Nephron (organoid): ENCODE measurements at regions not wholly inside any gene's neighbourhood (a gene's known extent, or its start where the extent isn't known, plus 50 kb on each side); places are given as distances from the start of the nearest gene placed in this dataset.
A peak's percentile ranks its signal among the peaks of the same experiment; 100 is the strongest.

Experiments used
- H3K27ac Mint-ChIP-seq, 3 experiments: 2 replicates each; pipeline ENCODE4 v1.8.0; 2020; ENCODE audit warnings: mixed read lengths in 3 of 3, mild to moderate bottlenecking in 2 of 3, moderate library complexity in 1 of 3
- H3K27me3 Mint-ChIP-seq: 2 replicates; pipeline ENCODE4 v1.8.0; 2021; ENCODE audit warnings: low read depth, mild to moderate bottlenecking, moderate library complexity, mixed read lengths
- H3K36me3 Mint-ChIP-seq: 2 replicates; pipeline ENCODE4 v1.8.0; 2020; ENCODE audit warnings: low read depth, mixed read lengths
- H3K4me1 Mint-ChIP-seq: 2 replicates; pipeline ENCODE4 v1.8.0; 2020; ENCODE audit warnings: mixed read lengths
- H3K4me3 Mint-ChIP-seq, 3 experiments: 2 replicates each; pipeline ENCODE4 v1.8.0; 2020; ENCODE audit warnings: mild to moderate bottlenecking in 3 of 3, mixed read lengths in 3 of 3, moderate library complexity in 2 of 3
- H3K9me3 Mint-ChIP-seq: 2 replicates; pipeline ENCODE4 v1.8.0; 2020; ENCODE audit warnings: mixed read lengths
- TF ChIP-seq, protein P1 (sequence below), 3 experiments: fragments of 200-600 bp; sonication (generic); IDR thresholded peaks; one replicate each; pipeline ENCODE4 v1.5.0; 2021; ENCODE audit warnings: antibody characterized with exemption in 3 of 3; ENCODE audit not compliant: unreplicated experiment in 3 of 3

DNA sequence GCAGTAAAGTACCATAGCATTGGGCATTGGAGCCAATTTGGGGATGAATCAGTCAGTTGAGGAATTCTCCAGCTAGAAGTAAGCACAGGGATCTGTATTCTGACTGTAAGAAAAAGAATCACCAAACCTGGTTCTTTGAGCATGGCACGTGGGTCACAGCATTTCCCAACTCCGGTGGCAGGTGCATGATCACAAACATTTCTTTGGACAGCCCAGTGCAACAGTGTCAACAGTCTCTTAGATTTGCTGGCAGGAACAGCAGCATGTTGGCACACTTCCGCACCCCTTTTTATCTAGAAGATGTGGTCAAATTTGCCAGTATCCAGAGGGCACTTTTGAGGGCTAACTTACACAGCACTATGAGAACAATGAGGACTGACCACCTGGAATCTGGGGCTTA is 437.5 kb upstream of the GHITM start:
- Mint-ChIP-seq H3K27ac (no peak overlapping the region), H3K4me3 (no peak overlapping the region), H3K4me1 (no peaks in the 10 kb centered on the region), H3K36me3 (no peaks in the 10 kb centered on the region), H3K27me3 (no peaks in the 10 kb centered on the region), H3K9me3 (peaks cover 2% of the 10 kb centered on the region)
- TF ChIP-seq, protein P1, sequence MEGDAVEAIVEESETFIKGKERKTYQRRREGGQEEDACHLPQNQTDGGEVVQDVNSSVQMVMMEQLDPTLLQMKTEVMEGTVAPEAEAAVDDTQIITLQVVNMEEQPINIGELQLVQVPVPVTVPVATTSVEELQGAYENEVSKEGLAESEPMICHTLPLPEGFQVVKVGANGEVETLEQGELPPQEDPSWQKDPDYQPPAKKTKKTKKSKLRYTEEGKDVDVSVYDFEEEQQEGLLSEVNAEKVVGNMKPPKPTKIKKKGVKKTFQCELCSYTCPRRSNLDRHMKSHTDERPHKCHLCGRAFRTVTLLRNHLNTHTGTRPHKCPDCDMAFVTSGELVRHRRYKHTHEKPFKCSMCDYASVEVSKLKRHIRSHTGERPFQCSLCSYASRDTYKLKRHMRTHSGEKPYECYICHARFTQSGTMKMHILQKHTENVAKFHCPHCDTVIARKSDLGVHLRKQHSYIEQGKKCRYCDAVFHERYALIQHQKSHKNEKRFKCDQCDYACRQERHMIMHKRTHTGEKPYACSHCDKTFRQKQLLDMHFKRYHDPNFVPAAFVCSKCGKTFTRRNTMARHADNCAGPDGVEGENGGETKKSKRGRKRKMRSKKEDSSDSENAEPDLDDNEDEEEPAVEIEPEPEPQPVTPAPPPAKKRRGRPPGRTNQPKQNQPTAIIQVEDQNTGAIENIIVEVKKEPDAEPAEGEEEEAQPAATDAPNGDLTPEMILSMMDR (IDR thresholded peaks at IDR 0.05; ENCODE audit: unreplicated experiment in 3 of 3): no peak

DNA sequence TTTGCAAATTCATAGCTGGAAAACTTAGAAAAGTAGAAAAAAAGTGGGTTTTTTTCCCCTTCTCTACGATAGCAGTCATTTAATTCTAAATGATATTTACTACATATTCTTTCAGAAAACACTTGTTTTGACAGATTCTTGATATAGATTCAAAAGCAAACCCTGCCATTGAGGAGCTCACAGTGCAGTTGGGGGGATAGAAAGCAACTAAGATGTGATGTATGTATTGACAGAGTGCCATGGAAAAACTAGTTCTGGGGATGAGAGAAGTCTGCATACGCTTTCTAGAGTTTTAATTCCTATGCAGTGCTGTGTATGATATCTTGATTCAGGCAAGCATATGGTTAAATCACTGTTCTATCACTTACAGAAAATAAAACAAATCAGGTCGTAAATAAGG is 436.6 kb upstream of the GHITM start:
- H3K4me1 Mint-ChIP-seq: no peaks in the 10 kb centered on the region
- H3K27me3 Mint-ChIP-seq: no peaks in the 10 kb centered on the region
- no peak overlapping the region for H3K27ac Mint-ChIP-seq
- no peaks in the 10 kb centered on the region for H3K36me3 Mint-ChIP-seq
- H3K4me3 Mint-ChIP-seq: no peak overlapping the region
- peaks cover 2% of the 10 kb centered on the region for H3K9me3 Mint-ChIP-seq
- TF ChIP-seq, protein P1 (IDR thresholded peaks at IDR 0.05; ENCODE audit: unreplicated experiment in 3 of 3): no peak

DNA sequence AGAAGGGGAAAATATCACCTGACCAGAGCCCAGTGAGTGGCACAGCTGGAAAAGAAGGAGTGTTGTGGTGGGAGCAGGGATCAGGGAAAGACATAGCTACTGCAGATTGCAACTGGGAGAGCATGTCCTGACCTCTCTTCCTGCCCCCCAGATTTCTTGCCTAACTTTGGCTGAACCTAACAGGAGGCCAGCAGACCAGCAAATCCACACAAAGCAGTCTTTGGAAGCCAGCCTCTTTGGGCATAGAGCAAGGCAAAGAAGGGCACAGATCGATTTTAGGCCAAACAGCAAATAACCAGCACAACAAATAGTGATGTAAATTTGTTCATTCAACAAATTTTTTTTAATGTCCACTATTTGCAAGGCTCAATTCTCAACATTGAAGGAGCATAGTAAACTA is 433.2 kb upstream of the GHITM start:
- H3K9me3 Mint-ChIP-seq: peaks cover 2% of the 10 kb centered on the region
- no peaks in the 10 kb centered on the region for H3K36me3 Mint-ChIP-seq
- H3K4me3 Mint-ChIP-seq: no peak overlapping the region
- H3K4me1 Mint-ChIP-seq: no peaks in the 10 kb centered on the region
- TF ChIP-seq, protein P1 (IDR thresholded peaks at IDR 0.05; ENCODE audit: unreplicated experiment in 3 of 3): no peak
- H3K27ac Mint-ChIP-seq: no peak overlapping the region
- H3K27me3 Mint-ChIP-seq: no peaks in the 10 kb centered on the region

DNA sequence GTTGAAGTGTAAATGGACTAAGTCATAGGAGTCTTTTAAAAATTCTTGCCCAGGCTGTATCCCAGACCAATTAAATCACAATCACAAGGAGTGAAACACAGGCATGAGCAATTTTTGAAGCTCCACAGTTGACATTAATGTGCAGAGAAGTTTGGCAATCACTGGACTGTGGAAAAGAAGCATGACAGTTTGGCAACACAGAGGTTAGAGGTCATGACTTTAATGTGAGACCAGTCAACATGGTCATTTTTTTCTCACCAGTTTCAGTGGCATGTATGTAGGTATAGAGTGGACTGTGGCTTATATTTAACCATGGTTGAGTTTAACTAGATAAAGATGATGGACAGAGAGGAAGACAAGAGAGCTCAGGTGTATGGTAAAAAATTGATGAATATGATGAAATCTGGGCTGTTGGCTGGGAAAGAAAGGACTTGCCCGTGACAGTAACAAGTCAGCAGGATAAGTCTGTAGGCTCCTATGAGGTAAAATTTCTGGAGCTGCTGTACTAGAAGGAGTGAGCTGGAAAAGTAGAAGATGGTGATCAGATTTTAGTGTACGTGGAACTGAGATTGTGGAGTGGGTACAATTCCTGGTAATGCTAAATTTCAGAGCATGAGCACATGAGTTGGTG is 432.2 kb upstream of the GHITM start:
- Mint-ChIP-seq H3K36me3 (no peaks in the 10 kb centered on the region), H3K27ac (peak overlapping the region in 1 of 3 experiments; percentile 35), H3K9me3 (peaks cover 2% of the 10 kb centered on the region), H3K4me1 (no peaks in the 10 kb centered on the region), H3K4me3 (no peak overlapping the region), H3K27me3 (no peaks in the 10 kb centered on the region)
- TF ChIP-seq, protein P1 (IDR thresholded peaks at IDR 0.05; ENCODE audit: unreplicated experiment in 3 of 3): no peak

DNA sequence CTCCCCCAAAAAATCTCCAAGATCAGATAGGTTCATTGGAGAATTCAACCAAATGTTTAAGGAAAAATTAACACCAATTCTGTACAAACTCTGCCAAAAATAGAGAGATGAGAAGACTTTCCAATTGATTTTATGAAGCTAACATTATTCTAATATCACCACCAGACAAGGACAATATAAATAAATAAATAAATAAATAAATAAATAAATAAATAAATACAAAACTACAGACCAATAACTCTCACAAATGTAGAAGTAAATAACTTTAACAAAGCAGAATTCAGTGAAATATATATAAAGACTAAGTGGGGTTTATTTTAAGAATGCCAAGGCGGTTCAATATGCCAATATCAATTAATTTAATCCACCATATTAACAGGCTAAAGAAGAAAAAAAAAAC is 425.9 kb upstream of the GHITM start:
- H3K36me3 Mint-ChIP-seq: no peaks in the 10 kb centered on the region
- no peak overlapping the region for H3K27ac Mint-ChIP-seq
- H3K4me3 Mint-ChIP-seq: no peak overlapping the region
- H3K4me1 Mint-ChIP-seq: no peaks in the 10 kb centered on the region
- H3K27me3 Mint-ChIP-seq: no peaks in the 10 kb centered on the region
- H3K9me3 Mint-ChIP-seq: peaks cover 6% of the 10 kb centered on the region
- TF ChIP-seq, protein P1 (IDR thresholded peaks at IDR 0.05; ENCODE audit: unreplicated experiment in 3 of 3): no peak

DNA sequence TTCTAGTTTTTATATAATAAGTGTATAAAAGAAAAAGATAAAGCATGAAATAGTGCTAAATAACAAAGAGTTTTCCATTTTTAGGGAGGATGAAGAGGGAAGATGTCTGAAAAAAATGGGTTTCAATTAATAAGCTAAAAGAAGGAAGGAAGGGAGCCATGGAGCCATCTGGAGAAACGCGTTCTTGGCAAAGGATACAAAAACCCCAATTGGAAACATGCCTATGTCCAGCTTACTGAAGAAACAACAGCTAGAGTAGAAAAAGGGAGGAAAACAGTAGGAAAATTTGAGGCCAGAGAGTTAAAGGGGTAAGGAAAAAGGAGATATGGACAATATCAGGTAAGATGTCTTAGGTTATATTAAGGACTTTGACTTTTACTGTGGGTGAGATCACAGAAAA is 416.2 kb upstream of the GHITM start:
- TF ChIP-seq, protein P1 (IDR thresholded peaks at IDR 0.05; ENCODE audit: unreplicated experiment in 3 of 3): no peak
- Mint-ChIP-seq H3K27me3 (no peaks in the 10 kb centered on the region), H3K4me1 (no peaks in the 10 kb centered on the region), H3K9me3 (peaks cover 5% of the 10 kb centered on the region), H3K27ac (no peak overlapping the region), H3K36me3 (no peaks in the 10 kb centered on the region), H3K4me3 (no peak overlapping the region)
